IMR-90 (cell line): ENCODE measurements at regions not wholly inside any gene's neighbourhood (a gene's known extent, or its start where the extent isn't known, plus 50 kb on each side); places are given as distances from the start of the nearest gene placed in this dataset.

Experiments used
- ATAC-seq: fragments of 200-7000 bp; cut with Tn5 transposase; 2 replicates; pipeline ENCODE4 v1.9.1; 2020; ENCODE audit warnings: low read depth, mild to moderate bottlenecking, moderate library complexity
- BruUV-seq: library from RNA; stranded (reverse); fragments of 400-500 nt; replicated peaks from 2 replicates; lab custom pipeline; 2021; lab: Mats Ljungman, UMichigan
- CTCF ChIA-PET: fragments of 300-600 bp; formaldehyde crosslinking; extraction: SDS; loops from one replicate; lab custom pipeline; 2021; ENCODE audit warnings: antibody characterized with exemption; lab: Yijun Ruan, JAX
- POLR2A ChIA-PET: fragments of 300-600 bp; sonication (Branson Sonifier 250); formaldehyde crosslinking; loops from one replicate; lab custom pipeline; 2022; ENCODE audit warnings: antibody characterized with exemption; ENCODE audit not compliant: unreplicated experiment; lab: Charles Lee
- DNase-seq: peaks from one replicate; pipeline ENCODE4 v3.0.0; 2013
- H2AFZ ChIP-seq: replicated peaks from 2 replicates; pipeline ENCODE3; 2013; ENCODE audit warnings: low read length, mild to moderate bottlenecking; ENCODE audit not compliant: poor library complexity
- H2AK5ac ChIP-seq: 2 replicates; pipeline ENCODE4 v1.6.1; 2013; ENCODE audit warnings: low read depth, low read length, inconsistent platforms
- H2AK9ac ChIP-seq: replicated peaks from 2 replicates; pipeline ENCODE3; 2013; ENCODE audit warnings: mild to moderate bottlenecking, low read depth, low read length, moderate library complexity; ENCODE audit not compliant: poor library complexity
- H2BK120ac ChIP-seq: 2 replicates; pipeline ENCODE4 v1.6.1; 2013; ENCODE audit warnings: low read depth, low read length, inconsistent platforms
- H2BK15ac ChIP-seq: 3 replicates; pipeline ENCODE4 v1.6.1; 2013; ENCODE audit warnings: low read depth, low read length, inconsistent platforms
- H2BK20ac ChIP-seq: 2 replicates; pipeline ENCODE4 v1.6.1; 2013; ENCODE audit warnings: low read depth, mild to moderate bottlenecking, inconsistent platforms, low read length, moderate library complexity
- H2BK5ac ChIP-seq: 2 replicates; pipeline ENCODE4 v1.6.1; 2013; ENCODE audit warnings: mild to moderate bottlenecking, low read depth, low read length, inconsistent platforms; ENCODE audit not compliant: poor library complexity, severe bottlenecking
- H3K14ac ChIP-seq: replicated peaks from 2 replicates; pipeline ENCODE4 v1.6.1; 2013; ENCODE audit warnings: low read depth, low read length, inconsistent platforms
- H3K18ac ChIP-seq: 2 replicates; pipeline ENCODE4 v1.6.1; 2013; ENCODE audit warnings: low read depth, low read length, control low read depth
- H3K23ac ChIP-seq: 2 replicates; pipeline ENCODE4 v1.6.1; 2013; ENCODE audit warnings: low read depth, low read length, inconsistent platforms
- H3K27ac ChIP-seq: 2 replicates; pipeline ENCODE4 v1.5.1; 2013; ENCODE audit warnings: mild to moderate bottlenecking, control low read depth, low read length; ENCODE audit not compliant: insufficient read depth
- H3K27me3 ChIP-seq: 2 replicates; pipeline ENCODE4 v1.6.1; 2013; ENCODE audit warnings: low read length; ENCODE audit not compliant: control insufficient read depth, insufficient read depth
- H3K36me3 ChIP-seq: 2 replicates; pipeline ENCODE4 v1.6.1; 2013; ENCODE audit warnings: low read length, mixed read lengths; ENCODE audit not compliant: control insufficient read depth, insufficient read depth
- H3K4ac ChIP-seq: 2 replicates; pipeline ENCODE4 v1.6.1; 2013; ENCODE audit warnings: low read depth, low read length, inconsistent platforms
- H3K4me1 ChIP-seq: 2 replicates; pipeline ENCODE4 v1.6.1; 2013; ENCODE audit warnings: low read length, mixed read lengths; ENCODE audit not compliant: control insufficient read depth, insufficient read depth
- H3K4me2 ChIP-seq: 2 replicates; pipeline ENCODE4 v1.6.1; 2013; ENCODE audit warnings: low read depth, mild to moderate bottlenecking, control low read depth, low read length, moderate library complexity
- H3K4me3 ChIP-seq: 2 replicates; pipeline ENCODE4 v1.5.1; 2013; ENCODE audit warnings: low read depth, mild to moderate bottlenecking, control low read depth, low read length, moderate library complexity; ENCODE audit not compliant: insufficient read depth
- H3K56ac ChIP-seq: 2 replicates; pipeline ENCODE4 v1.6.1; 2013; ENCODE audit warnings: low read length, inconsistent platforms; ENCODE audit not compliant: insufficient read depth; ENCODE audit errors: extremely low read depth
- H3K79me1 ChIP-seq, 2 experiments: 2 replicates each; pipeline ENCODE4 v1.6.1; 2013; ENCODE audit warnings: low read length in 2 of 2, inconsistent platforms in 1 of 2, low read depth in 1 of 2
- H3K9ac ChIP-seq: 2 replicates; pipeline ENCODE4 v1.6.1; 2013; ENCODE audit warnings: low read depth, low read length, control low read depth
- H3K9me1 ChIP-seq: 2 replicates; pipeline ENCODE4 v1.6.1; 2013; ENCODE audit warnings: low read length, inconsistent platforms; ENCODE audit not compliant: insufficient read depth
- H3K9me3 ChIP-seq: 2 replicates; pipeline ENCODE4 v1.6.1; 2013; ENCODE audit warnings: low read length; ENCODE audit not compliant: control insufficient read depth, insufficient read depth
- H4K20me1 ChIP-seq: 2 replicates; pipeline ENCODE4 v1.6.1; 2013; ENCODE audit warnings: low read length, inconsistent platforms; ENCODE audit not compliant: insufficient read depth
- H4K5ac ChIP-seq: 2 replicates; pipeline ENCODE4 v1.6.1; 2013; ENCODE audit warnings: mild to moderate bottlenecking, low read depth, low read length, control low read depth
- H4K8ac ChIP-seq, 2 experiments: 2 replicates each; pipeline ENCODE4 v1.6.1; 2013; ENCODE audit warnings: low read depth in 2 of 2, low read length in 2 of 2, control low read depth in 1 of 2, inconsistent platforms in 1 of 2
- H4K91ac ChIP-seq: 2 replicates; pipeline ENCODE4 v1.6.1; 2013; ENCODE audit warnings: low read depth, low read length, inconsistent platforms; ENCODE audit not compliant: insufficient read depth
- CEBPB ChIP-seq: IDR thresholded peaks from 2 replicates; pipeline ENCODE4 v1.6.1; 2012; ENCODE audit warnings: low read depth, low read length, improper control_type of control experiment
- SMC3 ChIP-seq: fragments of 150-350 bp; IDR thresholded peaks from 2 replicates; pipeline ENCODE4 v1.6.1; 2016; ENCODE audit warnings: low read depth, mild to moderate bottlenecking, antibody characterized with exemption, low read length, moderate library complexity
- WGBS, 2 experiments: methylation state at CpG; one replicate each; pipeline versions ENCODE4 v1.1.5 to v1.1.7; 2013; ENCODE audit warnings: missing lambda C conversion rate in 2 of 2; ENCODE audit not compliant: insufficient read length in 1 of 2; ENCODE audit errors: extremely low coverage in 2 of 2; 5-methylcytosine and 5-hydroxymethylcytosine counted together
- dilution Hi-C: fragments of 300-500 bp; cut with HindIII; formaldehyde crosslinking; loops from one replicate; pipeline ENCODE4 v1.14.3; 2018; ENCODE audit warnings: low sequenced_read_pairs; ENCODE audit not compliant: unreplicated experiment
- in situ Hi-C: fragments of 300-500 bp; cut with MboI; formaldehyde crosslinking; loops from 3 replicates; pipeline ENCODE4 v1.14.3; 2019; ENCODE audit warnings: low sequenced_read_pairs, inconsistent platforms, mixed read lengths
- intact Hi-C: fragments of 100-400 bp; cut with micrococcal nuclease; formaldehyde crosslinking; loops from 2 replicates; pipeline ENCODE4 v1.10.0; 2022

DNA sequence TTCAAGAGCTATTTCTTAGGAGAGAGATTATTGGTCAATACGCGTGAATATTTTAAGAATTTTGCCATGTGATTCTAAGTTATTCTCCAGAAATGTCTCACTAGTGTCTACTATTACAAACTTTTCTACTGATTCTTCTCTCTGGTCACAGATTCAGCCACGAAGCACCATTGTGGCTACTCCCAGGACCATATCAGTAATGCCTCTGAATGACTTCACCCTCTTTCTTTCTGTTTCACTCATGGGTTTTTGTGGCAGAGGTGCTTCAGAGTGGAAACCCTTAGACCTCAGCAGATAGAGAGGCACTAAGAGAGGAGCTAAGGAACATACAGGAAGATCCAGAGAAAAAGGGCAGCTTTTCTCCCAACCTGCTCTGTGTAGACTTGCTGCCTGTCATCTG, 211.3 kb downstream of the CBLN4 start:
- Histone ChIP-seq H2AK9ac (no peak overlapping the region), H4K20me1 (no peaks in the 10 kb centered on the region), H3K27me3 (no peaks in the 10 kb centered on the region), H3K14ac (no peak overlapping the region), H2BK120ac (no peak overlapping the region), H3K18ac (no peak overlapping the region), H4K5ac (no peak overlapping the region), H3K9me3 (peaks cover 11% of the 10 kb centered on the region), H3K4me1 (no peaks in the 10 kb centered on the region), H3K4me3 (no peak overlapping the region), H4K8ac (no peak overlapping the region), H3K23ac (no peak overlapping the region), H2AFZ (no peak overlapping the region), H3K27ac (no peak overlapping the region), H2BK5ac (no peak overlapping the region), H4K91ac (no peak overlapping the region), H3K36me3 (no peaks in the 10 kb centered on the region), H3K79me1 (no peaks in the 10 kb centered on the region), H2AK5ac (no peak overlapping the region), H2BK20ac (no peak overlapping the region), H3K4me2 (no peak overlapping the region), H3K4ac (no peak overlapping the region), H3K56ac (no peak overlapping the region), H3K9me1 (no peaks in the 10 kb centered on the region), H3K9ac (no peak overlapping the region), H2BK15ac (no peak overlapping the region)
- no peak for DNase-seq
- ChIA-PET POLR2A (no interaction called here), CTCF (no interaction called here)
- TF ChIP-seq SMC3 (no peak), CEBPB (no peak)
- in situ Hi-C loops (no loop called here), dilution Hi-C loops (no loop called here), intact Hi-C loops (no loop called here)
- BruUV-seq, result no TSS peak
- no CpG with 5 or more reads among the region's 3 CpGs for WGBS, 2 experiments
- no peak for ATAC-seq
